ENCODE measurements at regions not wholly inside any gene's neighbourhood (a gene's known extent, or its start where the extent isn't known, plus 50 kb on each side); places are given as distances from the start of the nearest gene placed in this dataset.

DNA sequence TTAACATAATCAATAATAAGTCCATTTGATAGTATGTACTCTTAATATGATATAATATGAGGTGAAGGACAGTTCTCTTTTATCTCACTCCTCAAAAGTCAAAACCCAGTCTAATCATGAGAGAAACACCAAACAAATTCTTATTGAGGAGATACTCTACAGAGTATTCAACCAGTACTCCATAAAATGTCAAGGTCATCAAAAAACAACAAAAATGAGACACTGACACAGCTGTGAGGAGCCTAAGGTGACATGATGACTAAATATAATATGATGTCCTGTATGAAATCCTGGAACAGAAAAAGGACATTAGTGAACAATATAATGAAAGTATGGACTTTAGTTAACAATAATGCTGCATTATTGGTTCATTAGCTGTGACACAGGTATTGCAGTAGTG, 675.1 kb downstream of the HTR1B start:
- Histone ChIP-seq H3K4me3 (ENCODE audit: low read length) (no peak overlapping the region), H3K27ac (ENCODE audit: low read depth in 1 of 2, low read length in 2 of 2) (no peak overlapping the region), H3K27me3 (ENCODE audit: control insufficient read depth in 1 of 2, insufficient read depth in 2 of 2, low read length in 2 of 2) (no peaks in the 10 kb centered on the region), H3K36me3 (ENCODE audit: insufficient read depth, low read length) (no peaks in the 10 kb centered on the region), H3K4me1 (ENCODE audit: insufficient read depth, low read length) (no peaks in the 10 kb centered on the region), H3K9me3 (ENCODE audit: control insufficient read depth in 1 of 2, insufficient read depth in 1 of 2, low read length in 2 of 2) (peaks cover 0 to 7% of the 10 kb centered on the region in 2 experiments)
- ATAC-seq (ENCODE audit: poor library complexity), result no peak
- Mint-ChIP-seq H3K27me3 (no peaks in the 10 kb centered on the region), H3K36me3 (ENCODE audit: low read depth) (no peaks in the 10 kb centered on the region), H3K9me3 (peaks cover 18% of the 10 kb centered on the region), H3K4me1 (ENCODE audit: low read depth) (no peaks in the 10 kb centered on the region), H3K27ac (no peak overlapping the region), H3K4me3 (no peak overlapping the region)
- DNase-seq, result no peak
- intact Hi-C loops (cut with DNase I, micrococcal nuclease), result no loop called here
- ChIA-PET CTCF (no interaction called here), POLR2A (no interaction called here)
- TF ChIP-seq, protein P1, sequence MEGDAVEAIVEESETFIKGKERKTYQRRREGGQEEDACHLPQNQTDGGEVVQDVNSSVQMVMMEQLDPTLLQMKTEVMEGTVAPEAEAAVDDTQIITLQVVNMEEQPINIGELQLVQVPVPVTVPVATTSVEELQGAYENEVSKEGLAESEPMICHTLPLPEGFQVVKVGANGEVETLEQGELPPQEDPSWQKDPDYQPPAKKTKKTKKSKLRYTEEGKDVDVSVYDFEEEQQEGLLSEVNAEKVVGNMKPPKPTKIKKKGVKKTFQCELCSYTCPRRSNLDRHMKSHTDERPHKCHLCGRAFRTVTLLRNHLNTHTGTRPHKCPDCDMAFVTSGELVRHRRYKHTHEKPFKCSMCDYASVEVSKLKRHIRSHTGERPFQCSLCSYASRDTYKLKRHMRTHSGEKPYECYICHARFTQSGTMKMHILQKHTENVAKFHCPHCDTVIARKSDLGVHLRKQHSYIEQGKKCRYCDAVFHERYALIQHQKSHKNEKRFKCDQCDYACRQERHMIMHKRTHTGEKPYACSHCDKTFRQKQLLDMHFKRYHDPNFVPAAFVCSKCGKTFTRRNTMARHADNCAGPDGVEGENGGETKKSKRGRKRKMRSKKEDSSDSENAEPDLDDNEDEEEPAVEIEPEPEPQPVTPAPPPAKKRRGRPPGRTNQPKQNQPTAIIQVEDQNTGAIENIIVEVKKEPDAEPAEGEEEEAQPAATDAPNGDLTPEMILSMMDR (IDR thresholded peaks at IDR 0.05), result no peak

DNA sequence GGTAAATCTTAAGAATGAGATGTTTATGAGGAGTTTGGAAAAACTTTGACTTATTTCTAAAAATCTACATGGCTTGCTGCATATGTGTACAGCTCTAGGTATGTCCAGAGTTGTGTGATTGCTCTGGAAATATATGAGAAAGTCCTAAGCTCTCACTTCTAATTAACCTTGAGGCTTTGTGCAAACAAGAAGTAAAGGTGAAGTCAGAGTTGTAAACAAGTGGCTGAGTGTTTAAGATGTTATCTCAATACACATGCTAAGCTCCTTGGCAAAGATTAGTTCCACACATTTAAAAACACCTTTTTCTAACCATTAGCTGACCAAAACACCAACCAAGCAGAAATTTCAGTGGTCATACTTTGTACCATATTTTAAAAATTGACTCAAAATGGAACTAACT, 684.2 kb downstream of the HTR1B start:
- Mint-ChIP-seq H3K4me3 (no peak overlapping the region), H3K36me3 (ENCODE audit: low read depth) (no peaks in the 10 kb centered on the region), H3K27ac (no peak overlapping the region), H3K4me1 (ENCODE audit: low read depth) (no peaks in the 10 kb centered on the region), H3K27me3 (no peaks in the 10 kb centered on the region), H3K9me3 (peaks cover 12% of the 10 kb centered on the region)
- intact Hi-C loops (cut with DNase I, micrococcal nuclease), result no loop called here
- DNase-seq (no peak), ATAC-seq (ENCODE audit: poor library complexity) (no peak)
- TF ChIP-seq, protein P1 (IDR thresholded peaks at IDR 0.05), result no peak
- H3K4me1 ChIP-seq (ENCODE audit: insufficient read depth, low read length), result no peaks in the 10 kb centered on the region
- H3K27me3 ChIP-seq (ENCODE audit: control insufficient read depth in 1 of 2, insufficient read depth in 2 of 2, low read length in 2 of 2), result no peaks in the 10 kb centered on the region
- no peaks in the 10 kb centered on the region for H3K9me3 ChIP-seq (ENCODE audit: control insufficient read depth in 1 of 2, insufficient read depth in 1 of 2, low read length in 2 of 2)
- CTCF ChIA-PET, result no interaction called here
- POLR2A ChIA-PET, result interaction anchor here (0.7 kb wide), 1 partner anchor 1893 kb away, joined by 3 read pairs; no protein-coding TSS in a partner anchor
- no peak overlapping the region for H3K27ac ChIP-seq (ENCODE audit: low read depth in 1 of 2, low read length in 2 of 2)
- H3K4me3 ChIP-seq (ENCODE audit: low read length), result no peak overlapping the region
- H3K36me3 ChIP-seq (ENCODE audit: insufficient read depth, low read length), result no peaks in the 10 kb centered on the region

DNA sequence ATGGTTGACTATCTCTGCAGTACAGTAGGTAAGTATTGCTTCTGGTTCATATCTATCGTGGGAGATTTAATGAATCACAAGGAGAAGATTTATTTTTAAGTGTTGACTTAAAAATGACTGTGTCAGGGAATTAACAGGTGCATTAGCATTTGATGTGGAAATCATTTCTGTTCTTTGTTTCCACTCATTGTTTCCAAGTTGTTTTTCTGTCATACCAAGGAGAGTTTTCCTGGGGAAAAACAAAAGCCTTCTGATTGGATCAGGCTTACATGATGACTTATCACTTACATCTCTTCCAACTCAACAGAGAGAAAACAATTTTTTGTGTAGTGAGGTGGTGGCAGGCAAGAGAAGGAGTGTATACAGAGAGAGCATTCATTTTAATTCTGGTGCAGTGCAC, 686.4 kb downstream of the HTR1B start:
- no peak overlapping the region for H3K27ac Mint-ChIP-seq
- H3K36me3 ChIP-seq (ENCODE audit: insufficient read depth, low read length), result no peaks in the 10 kb centered on the region
- no peaks in the 10 kb centered on the region for H3K27me3 ChIP-seq (ENCODE audit: control insufficient read depth in 1 of 2, insufficient read depth in 2 of 2, low read length in 2 of 2)

More for the DNA sequence above, 686.4 kb downstream of the HTR1B start:
- ATAC-seq (ENCODE audit: poor library complexity) (no peak), DNase-seq (no peak)
- no peak overlapping the region for H3K4me3 ChIP-seq (ENCODE audit: low read length)
- no peaks in the 10 kb centered on the region for H3K4me1 ChIP-seq (ENCODE audit: insufficient read depth, low read length)
- CTCF ChIA-PET, result no interaction called here
- peaks cover 5% of the 10 kb centered on the region for H3K9me3 Mint-ChIP-seq
- no peak overlapping the region for H3K27ac ChIP-seq (ENCODE audit: low read depth in 1 of 2, low read length in 2 of 2)
- intact Hi-C loops (cut with DNase I, micrococcal nuclease), result no loop called here
- H3K27me3 Mint-ChIP-seq, result no peaks in the 10 kb centered on the region
- POLR2A ChIA-PET, result no interaction called here
- no peaks in the 10 kb centered on the region for H3K9me3 ChIP-seq (ENCODE audit: control insufficient read depth in 1 of 2, insufficient read depth in 1 of 2, low read length in 2 of 2)
- no peak overlapping the region for H3K4me3 Mint-ChIP-seq
- TF ChIP-seq, protein P1 (IDR thresholded peaks at IDR 0.05), result no peak
- no peaks in the 10 kb centered on the region for H3K4me1 Mint-ChIP-seq (ENCODE audit: low read depth)
- no peaks in the 10 kb centered on the region for H3K36me3 Mint-ChIP-seq (ENCODE audit: low read depth)

Data from CD4-positive, alpha-beta T cell (primary cell).